GM23338 (cell line): ENCODE measurements at regions not wholly inside any gene's neighbourhood (a gene's known extent, or its start where the extent isn't known, plus 50 kb on each side); places are given as distances from the start of the nearest gene placed in this dataset.
A peak's percentile ranks its signal among the peaks of the same experiment; 100 is the strongest.

Experiments
- ATAC-seq: fragments of 200-7000 bp; cut with Tn5 transposase; 3 replicates; pipeline ENCODE4 v1.9.1; 2020
- DNase-seq: peaks from one replicate; pipeline ENCODE4 v3.0.0-alpha.2; 2015; ENCODE audit warnings: low spot score
- H2AFZ ChIP-seq: fragments of 200-600 bp; sonication (generic); 2 replicates; pipeline ENCODE4 v1.8.0; 2016; ENCODE audit warnings: antibody characterized with exemption, mild to moderate bottlenecking, moderate library complexity
- H3F3A ChIP-seq: fragments of 200-600 bp; sonication (generic); replicated peaks from 2 replicates; pipeline ENCODE4 v1.8.0; 2017; ENCODE audit warnings: antibody characterized with exemption, mixed run types, low read depth
- H3K27ac ChIP-seq: fragments of 200-600 bp; sonication (generic); 2 replicates; pipeline ENCODE4 v1.6.1; 2016; ENCODE audit warnings: low read depth
- H3K27me3 ChIP-seq: fragments of 200-600 bp; sonication (generic); 2 replicates; pipeline ENCODE4 v1.8.0; 2016; ENCODE audit warnings: mild to moderate bottlenecking, mixed run types, moderate library complexity; ENCODE audit not compliant: insufficient read depth
- H3K36me3 ChIP-seq: fragments of 200-600 bp; sonication (generic); 2 replicates; pipeline ENCODE4 v1.8.0; 2016; ENCODE audit warnings: mild to moderate bottlenecking; ENCODE audit not compliant: insufficient read depth
- H3K4me1 ChIP-seq: fragments of 200-600 bp; sonication (generic); 2 replicates; pipeline ENCODE4 v1.8.0; 2016; ENCODE audit warnings: mild to moderate bottlenecking, moderate library complexity; ENCODE audit not compliant: insufficient read depth
- H3K4me2 ChIP-seq: fragments of 200-600 bp; sonication (generic); 2 replicates; pipeline ENCODE4 v1.7.1; 2017; ENCODE audit warnings: mixed run types
- H3K4me3 ChIP-seq: fragments of 200-600 bp; sonication (generic); 2 replicates; pipeline ENCODE4 v1.6.1; 2016; ENCODE audit warnings: mixed run types
- H3K79me2 ChIP-seq: fragments of 200-600 bp; sonication (generic); replicated peaks from 2 replicates; pipeline ENCODE4 v1.8.0; 2017; ENCODE audit warnings: mild to moderate bottlenecking; ENCODE audit not compliant: insufficient read depth
- H3K9me2 ChIP-seq: fragments of 200-600 bp; sonication (generic); 2 replicates; pipeline ENCODE4 v1.8.0; 2017; ENCODE audit not compliant: insufficient read depth
- H4K20me1 ChIP-seq: fragments of 200-600 bp; sonication (generic); replicated peaks from 2 replicates; pipeline ENCODE4 v1.8.0; 2017; ENCODE audit warnings: mild to moderate bottlenecking; ENCODE audit not compliant: insufficient read depth
- H3K27ac Mint-ChIP-seq: 2 replicates; pipeline ENCODE4 v1.8.0; 2020; ENCODE audit warnings: inconsistent platforms, mild to moderate bottlenecking, moderate library complexity, mixed read lengths
- H3K27me3 Mint-ChIP-seq: 3 replicates; pipeline ENCODE4 v1.8.0; 2022; ENCODE audit warnings: low read depth, mild to moderate bottlenecking, moderate library complexity, mixed read lengths, inconsistent platforms; ENCODE audit not compliant: insufficient read depth, poor library complexity
- H3K36me3 Mint-ChIP-seq: 3 replicates; pipeline ENCODE4 v1.8.0; 2021; ENCODE audit warnings: low read depth, mild to moderate bottlenecking, inconsistent platforms, moderate library complexity, mixed read lengths
- H3K4me1 Mint-ChIP-seq: 3 replicates; pipeline ENCODE4 v1.8.0; 2020; ENCODE audit warnings: mild to moderate bottlenecking, inconsistent platforms, mixed read lengths
- H3K4me3 Mint-ChIP-seq: 3 replicates; pipeline ENCODE4 v1.8.0; 2021; ENCODE audit warnings: moderate library complexity, mild to moderate bottlenecking, inconsistent platforms, mixed read lengths
- H3K9me3 Mint-ChIP-seq: 3 replicates; pipeline ENCODE4 v1.8.0; 2020; ENCODE audit warnings: moderate library complexity, mild to moderate bottlenecking, inconsistent platforms, mixed read lengths
- CREB1 ChIP-seq: fragments of 250-450 bp; sonication (Bioruptor Pico); IDR thresholded peaks from 2 replicates; pipeline ENCODE4 v1.5.0; 2020; ENCODE audit warnings: low read depth, mild to moderate bottlenecking, moderate library complexity
- CTCF ChIP-seq, 2 experiments: fragments of 200-600 bp in 1 of 2; sonication (generic) in 1 of 2; conservative IDR thresholded peaks; 2 replicates each; pipeline versions ENCODE4 v1.5.1 to v1.6.1; 2016 to 2017; ENCODE audit warnings: antibody characterized with exemption in 2 of 2, low read depth in 2 of 2, mild to moderate bottlenecking in 2 of 2, moderate library complexity in 1 of 2
- EZH2 ChIP-seq: fragments of 200-600 bp; sonication (generic); IDR thresholded peaks from one replicate; pipeline ENCODE4 v1.8.0; 2017; ENCODE audit warnings: antibody characterized with exemption, mild to moderate bottlenecking, low read depth; ENCODE audit not compliant: unreplicated experiment
- JUNB ChIP-seq: IDR thresholded peaks from one replicate; pipeline ENCODE4 v1.6.1; 2016; ENCODE audit warnings: antibody characterized with exemption; ENCODE audit not compliant: unreplicated experiment
- NANOG ChIP-seq: IDR thresholded peaks from 2 replicates; pipeline ENCODE4 v1.6.1; 2016; ENCODE audit warnings: antibody characterized with exemption, borderline replicate concordance
- POLR2AphosphoS5 ChIP-seq: IDR thresholded peaks from 2 replicates; pipeline ENCODE4 v1.6.1; 2016; ENCODE audit warnings: antibody characterized with exemption, low read depth
- STAT1 ChIP-seq: IDR thresholded peaks from one replicate; pipeline ENCODE4 v1.6.1; 2016; ENCODE audit warnings: antibody characterized with exemption; ENCODE audit not compliant: unreplicated experiment
- ZNF114 ChIP-seq: fragments of 250-450 bp; sonication (Bioruptor Pico); IDR thresholded peaks from 2 replicates; pipeline ENCODE4 v1.5.0; 2020; ENCODE audit warnings: mild to moderate bottlenecking, moderate library complexity
- ZNF331 ChIP-seq: fragments of 250-450 bp; sonication (Bioruptor Pico); IDR thresholded peaks from 2 replicates; pipeline ENCODE4 v1.5.0; 2020; ENCODE audit warnings: low read depth, mild to moderate bottlenecking, moderate library complexity
- TF ChIP-seq, protein P1 (sequence below): IDR thresholded peaks from 2 replicates; pipeline ENCODE4 v1.6.1; 2016; ENCODE audit warnings: antibody characterized with exemption
- TF ChIP-seq, protein P2 (sequence below): fragments of 250-450 bp; sonication (Bioruptor Pico); IDR thresholded peaks from 2 replicates; pipeline ENCODE4 v1.5.0; 2020; ENCODE audit warnings: mild to moderate bottlenecking, moderate library complexity
- TF ChIP-seq, protein P3 (sequence below): IDR thresholded peaks from one replicate; pipeline ENCODE4 v1.6.1; 2018; ENCODE audit warnings: antibody characterized with exemption; ENCODE audit not compliant: unreplicated experiment

- ATAC-seq, result no peak
- Histone ChIP-seq H3K4me2 (no peak overlapping the region), H3K4me1 (no peaks in the 10 kb centered on the region), H3K27ac (no peak overlapping the region), H3K36me3 (0 out of 2 replicates have a peak, but pooled peaks cover 5% of the 10 kb centered on the region), H3K79me2 (no peaks in the 10 kb centered on the region), H3K27me3 (no peaks in the 10 kb centered on the region), H2AFZ (no peak overlapping the region), H3F3A (no peaks in the 10 kb centered on the region), H3K9me2 (peaks cover 7% of the 10 kb centered on the region; the same call in 1 of the 2 replicates), H3K4me3 (no peak overlapping the region), H4K20me1 (no peaks in the 10 kb centered on the region)
- Mint-ChIP-seq H3K4me1 (no peaks in the 10 kb centered on the region), H3K9me3 (peaks cover 6% of the 10 kb centered on the region), H3K36me3 (no peaks in the 10 kb centered on the region; the same call in 2 of the 3 replicates), H3K27me3 (no peaks in the 10 kb centered on the region), H3K27ac (no peak overlapping the region), H3K4me3 (no peak overlapping the region)
- TF ChIP-seq ZNF331 (CRISPR knock-in tag) (no peak), CREB1 (no peak), NANOG (no peak), CTCF (conservative IDR thresholded peaks at IDR 0.05; ENCODE audit: low read depth in 2 of 2) (no peak), ZNF114 (CRISPR knock-in tag) (no peak), EZH2 (no peak), POLR2AphosphoS5 (no peak), STAT1 (no peak), JUNB (no peak)
- TF ChIP-seq, protein P1, sequence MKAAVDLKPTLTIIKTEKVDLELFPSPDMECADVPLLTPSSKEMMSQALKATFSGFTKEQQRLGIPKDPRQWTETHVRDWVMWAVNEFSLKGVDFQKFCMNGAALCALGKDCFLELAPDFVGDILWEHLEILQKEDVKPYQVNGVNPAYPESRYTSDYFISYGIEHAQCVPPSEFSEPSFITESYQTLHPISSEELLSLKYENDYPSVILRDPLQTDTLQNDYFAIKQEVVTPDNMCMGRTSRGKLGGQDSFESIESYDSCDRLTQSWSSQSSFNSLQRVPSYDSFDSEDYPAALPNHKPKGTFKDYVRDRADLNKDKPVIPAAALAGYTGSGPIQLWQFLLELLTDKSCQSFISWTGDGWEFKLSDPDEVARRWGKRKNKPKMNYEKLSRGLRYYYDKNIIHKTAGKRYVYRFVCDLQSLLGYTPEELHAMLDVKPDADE, result no peak
- TF ChIP-seq, protein P2, sequence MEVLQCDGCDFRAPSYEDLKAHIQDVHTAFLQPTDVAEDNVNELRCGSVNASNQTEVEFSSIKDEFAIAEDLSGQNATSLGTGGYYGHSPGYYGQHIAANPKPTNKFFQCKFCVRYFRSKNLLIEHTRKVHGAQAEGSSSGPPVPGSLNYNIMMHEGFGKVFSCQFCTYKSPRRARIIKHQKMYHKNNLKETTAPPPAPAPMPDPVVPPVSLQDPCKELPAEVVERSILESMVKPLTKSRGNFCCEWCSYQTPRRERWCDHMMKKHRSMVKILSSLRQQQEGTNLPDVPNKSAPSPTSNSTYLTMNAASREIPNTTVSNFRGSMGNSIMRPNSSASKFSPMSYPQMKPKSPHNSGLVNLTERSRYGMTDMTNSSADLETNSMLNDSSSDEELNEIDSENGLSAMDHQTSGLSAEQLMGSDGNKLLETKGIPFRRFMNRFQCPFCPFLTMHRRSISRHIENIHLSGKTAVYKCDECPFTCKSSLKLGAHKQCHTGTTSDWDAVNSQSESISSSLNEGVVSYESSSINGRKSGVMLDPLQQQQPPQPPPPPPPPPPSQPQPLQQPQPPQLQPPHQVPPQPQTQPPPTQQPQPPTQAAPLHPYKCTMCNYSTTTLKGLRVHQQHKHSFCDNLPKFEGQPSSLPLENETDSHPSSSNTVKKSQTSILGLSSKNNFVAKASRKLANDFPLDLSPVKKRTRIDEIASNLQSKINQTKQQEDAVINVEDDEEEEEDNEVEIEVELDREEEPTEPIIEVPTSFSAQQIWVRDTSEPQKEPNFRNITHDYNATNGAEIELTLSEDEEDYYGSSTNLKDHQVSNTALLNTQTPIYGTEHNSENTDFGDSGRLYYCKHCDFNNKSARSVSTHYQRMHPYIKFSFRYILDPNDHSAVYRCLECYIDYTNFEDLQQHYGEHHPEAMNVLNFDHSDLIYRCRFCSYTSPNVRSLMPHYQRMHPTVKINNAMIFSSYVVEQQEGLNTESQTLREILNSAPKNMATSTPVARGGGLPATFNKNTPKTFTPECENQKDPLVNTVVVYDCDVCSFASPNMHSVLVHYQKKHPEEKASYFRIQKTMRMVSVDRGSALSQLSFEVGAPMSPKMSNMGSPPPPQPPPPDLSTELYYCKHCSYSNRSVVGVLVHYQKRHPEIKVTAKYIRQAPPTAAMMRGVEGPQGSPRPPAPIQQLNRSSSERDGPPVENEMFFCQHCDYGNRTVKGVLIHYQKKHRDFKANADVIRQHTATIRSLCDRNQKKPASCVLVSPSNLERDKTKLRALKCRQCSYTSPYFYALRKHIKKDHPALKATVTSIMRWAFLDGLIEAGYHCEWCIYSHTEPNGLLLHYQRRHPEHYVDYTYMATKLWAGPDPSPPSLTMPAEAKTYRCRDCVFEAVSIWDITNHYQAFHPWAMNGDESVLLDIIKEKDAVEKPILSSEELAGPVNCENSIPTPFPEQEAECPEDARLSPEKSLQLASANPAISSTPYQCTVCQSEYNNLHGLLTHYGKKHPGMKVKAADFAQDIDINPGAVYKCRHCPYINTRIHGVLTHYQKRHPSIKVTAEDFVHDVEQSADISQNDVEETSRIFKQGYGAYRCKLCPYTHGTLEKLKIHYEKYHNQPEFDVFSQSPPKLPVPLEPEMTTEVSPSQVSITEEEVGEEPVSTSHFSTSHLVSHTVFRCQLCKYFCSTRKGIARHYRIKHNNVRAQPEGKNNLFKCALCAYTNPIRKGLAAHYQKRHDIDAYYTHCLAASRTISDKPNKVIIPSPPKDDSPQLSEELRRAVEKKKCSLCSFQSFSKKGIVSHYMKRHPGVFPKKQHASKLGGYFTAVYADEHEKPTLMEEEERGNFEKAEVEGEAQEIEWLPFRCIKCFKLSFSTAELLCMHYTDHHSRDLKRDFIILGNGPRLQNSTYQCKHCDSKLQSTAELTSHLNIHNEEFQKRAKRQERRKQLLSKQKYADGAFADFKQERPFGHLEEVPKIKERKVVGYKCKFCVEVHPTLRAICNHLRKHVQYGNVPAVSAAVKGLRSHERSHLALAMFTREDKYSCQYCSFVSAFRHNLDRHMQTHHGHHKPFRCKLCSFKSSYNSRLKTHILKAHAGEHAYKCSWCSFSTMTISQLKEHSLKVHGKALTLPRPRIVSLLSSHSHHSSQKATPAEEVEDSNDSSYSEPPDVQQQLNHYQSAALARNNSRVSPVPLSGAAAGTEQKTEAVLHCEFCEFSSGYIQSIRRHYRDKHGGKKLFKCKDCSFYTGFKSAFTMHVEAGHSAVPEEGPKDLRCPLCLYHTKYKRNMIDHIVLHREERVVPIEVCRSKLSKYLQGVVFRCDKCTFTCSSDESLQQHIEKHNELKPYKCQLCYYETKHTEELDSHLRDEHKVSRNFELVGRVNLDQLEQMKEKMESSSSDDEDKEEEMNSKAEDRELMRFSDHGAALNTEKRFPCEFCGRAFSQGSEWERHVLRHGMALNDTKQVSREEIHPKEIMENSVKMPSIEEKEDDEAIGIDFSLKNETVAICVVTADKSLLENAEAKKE (CRISPR knock-in tag), result no peak
- TF ChIP-seq, protein P3, sequence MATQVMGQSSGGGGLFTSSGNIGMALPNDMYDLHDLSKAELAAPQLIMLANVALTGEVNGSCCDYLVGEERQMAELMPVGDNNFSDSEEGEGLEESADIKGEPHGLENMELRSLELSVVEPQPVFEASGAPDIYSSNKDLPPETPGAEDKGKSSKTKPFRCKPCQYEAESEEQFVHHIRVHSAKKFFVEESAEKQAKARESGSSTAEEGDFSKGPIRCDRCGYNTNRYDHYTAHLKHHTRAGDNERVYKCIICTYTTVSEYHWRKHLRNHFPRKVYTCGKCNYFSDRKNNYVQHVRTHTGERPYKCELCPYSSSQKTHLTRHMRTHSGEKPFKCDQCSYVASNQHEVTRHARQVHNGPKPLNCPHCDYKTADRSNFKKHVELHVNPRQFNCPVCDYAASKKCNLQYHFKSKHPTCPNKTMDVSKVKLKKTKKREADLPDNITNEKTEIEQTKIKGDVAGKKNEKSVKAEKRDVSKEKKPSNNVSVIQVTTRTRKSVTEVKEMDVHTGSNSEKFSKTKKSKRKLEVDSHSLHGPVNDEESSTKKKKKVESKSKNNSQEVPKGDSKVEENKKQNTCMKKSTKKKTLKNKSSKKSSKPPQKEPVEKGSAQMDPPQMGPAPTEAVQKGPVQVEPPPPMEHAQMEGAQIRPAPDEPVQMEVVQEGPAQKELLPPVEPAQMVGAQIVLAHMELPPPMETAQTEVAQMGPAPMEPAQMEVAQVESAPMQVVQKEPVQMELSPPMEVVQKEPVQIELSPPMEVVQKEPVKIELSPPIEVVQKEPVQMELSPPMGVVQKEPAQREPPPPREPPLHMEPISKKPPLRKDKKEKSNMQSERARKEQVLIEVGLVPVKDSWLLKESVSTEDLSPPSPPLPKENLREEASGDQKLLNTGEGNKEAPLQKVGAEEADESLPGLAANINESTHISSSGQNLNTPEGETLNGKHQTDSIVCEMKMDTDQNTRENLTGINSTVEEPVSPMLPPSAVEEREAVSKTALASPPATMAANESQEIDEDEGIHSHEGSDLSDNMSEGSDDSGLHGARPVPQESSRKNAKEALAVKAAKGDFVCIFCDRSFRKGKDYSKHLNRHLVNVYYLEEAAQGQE, result no peak
- DNase-seq, result peak; percentile 14
Observed at GRCh38 chr6:24009319-24009718, 116.7 kb upstream of the NRSN1 start.
